ENCODE measurements at regions not wholly inside any gene's neighbourhood (a gene's known extent, or its start where the extent isn't known, plus 50 kb on each side); places are given as distances from the start of the nearest gene placed in this dataset.

DNA sequence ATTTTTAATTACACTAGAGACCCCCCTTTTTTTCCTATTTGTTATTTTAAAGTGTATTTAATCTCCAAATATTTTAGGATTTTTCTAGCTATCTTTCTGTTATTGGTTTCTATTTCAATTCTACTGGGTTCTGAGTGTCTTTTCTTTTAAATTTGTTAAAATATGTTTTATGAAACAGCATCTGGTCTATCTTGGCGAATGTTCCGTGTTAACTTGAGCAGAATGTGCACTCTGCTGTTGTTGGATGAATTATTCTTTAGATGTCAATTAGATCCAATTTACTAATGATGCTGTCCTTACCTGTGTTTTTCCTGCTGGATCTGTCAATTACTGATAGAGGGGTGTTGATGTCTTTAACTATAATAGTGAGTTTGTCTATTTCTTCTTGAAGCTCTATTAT is 462.0 kb upstream of the CNTN3 start:
- no peak for TF ChIP-seq HDAC2 (IDR thresholded peaks at IDR 0.05)
- TF ChIP-seq SMAD1 (IDR thresholded peaks at IDR 0.05; ENCODE audit: low read depth, partially characterized antibody) = no peak
- TF ChIP-seq TAF1 (IDR thresholded peaks at IDR 0.05; ENCODE audit: borderline replicate concordance, low read depth, low read length) = no peak
- no peak for TF ChIP-seq BRCA1 (IDR thresholded peaks at IDR 0.05; ENCODE audit: low read depth, low read length)
- no peak for TF ChIP-seq RAD21 (IDR thresholded peaks at IDR 0.05; ENCODE audit: insufficient read depth, low read depth, low read length)
- TF ChIP-seq KDM1A (IDR thresholded peaks at IDR 0.05; ENCODE audit: borderline replicate concordance) = no peak
- TF ChIP-seq, protein P1, sequence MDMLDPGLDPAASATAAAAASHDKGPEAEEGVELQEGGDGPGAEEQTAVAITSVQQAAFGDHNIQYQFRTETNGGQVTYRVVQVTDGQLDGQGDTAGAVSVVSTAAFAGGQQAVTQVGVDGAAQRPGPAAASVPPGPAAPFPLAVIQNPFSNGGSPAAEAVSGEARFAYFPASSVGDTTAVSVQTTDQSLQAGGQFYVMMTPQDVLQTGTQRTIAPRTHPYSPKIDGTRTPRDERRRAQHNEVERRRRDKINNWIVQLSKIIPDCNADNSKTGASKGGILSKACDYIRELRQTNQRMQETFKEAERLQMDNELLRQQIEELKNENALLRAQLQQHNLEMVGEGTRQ (IDR thresholded peaks at IDR 0.05; ENCODE audit: borderline replicate concordance, low read depth, low read length) = no peak
- TF ChIP-seq NFYA (IDR thresholded peaks at IDR 0.05; ENCODE audit: borderline replicate concordance, low read depth, low read length) = no peak

All from GM12878 (cell line).